IPS-15b (cell line): ENCODE measurements at regions not wholly inside any gene's neighbourhood (a gene's known extent, or its start where the extent isn't known, plus 50 kb on each side); places are given as distances from the start of the nearest gene placed in this dataset.

Experiments used
- H3K27me3 ChIP-seq: one replicate; pipeline ENCODE4 v1.6.1; 2013; ENCODE audit warnings: low read length; ENCODE audit not compliant: control insufficient read depth, insufficient read depth
- H3K36me3 ChIP-seq: one replicate; pipeline ENCODE4 v1.6.1; 2013; ENCODE audit warnings: low read length; ENCODE audit not compliant: control insufficient read depth, insufficient read depth
- H3K4me1 ChIP-seq: one replicate; pipeline ENCODE4 v1.6.1; 2013; ENCODE audit warnings: mild to moderate bottlenecking, low read length; ENCODE audit not compliant: control insufficient read depth, insufficient read depth
- H3K4me3 ChIP-seq: one replicate; pipeline ENCODE4 v1.5.1; 2013; ENCODE audit warnings: low read depth, low read length
- H3K9ac ChIP-seq: one replicate; pipeline ENCODE4 v1.6.1; 2013; ENCODE audit warnings: low read depth, mild to moderate bottlenecking, low read length
- H3K9me3 ChIP-seq: one replicate; pipeline ENCODE4 v1.6.1; 2013; ENCODE audit warnings: mild to moderate bottlenecking, low read length; ENCODE audit not compliant: control insufficient read depth, insufficient read depth

DNA sequence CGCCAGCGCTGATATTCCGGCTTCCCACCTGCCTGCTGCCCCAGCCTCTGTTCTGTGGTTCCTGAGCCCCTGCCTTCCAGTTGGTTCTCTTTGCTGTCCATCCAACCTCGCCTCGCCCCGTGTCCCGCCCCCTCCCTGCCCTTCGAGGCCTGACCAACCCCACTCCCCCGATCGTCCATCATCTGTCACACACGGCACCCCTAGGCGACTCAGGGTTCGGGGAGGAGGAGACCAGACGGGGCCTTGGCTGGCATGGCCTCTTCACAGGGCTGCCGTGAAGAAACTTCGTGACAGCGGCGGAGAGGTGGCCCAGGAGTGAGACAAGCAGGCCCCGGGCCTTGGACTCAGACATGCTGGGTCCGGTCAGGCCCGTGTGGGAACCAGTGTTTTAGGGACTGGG lies 226.1 kb downstream of the QKI start:
- no peaks in the 10 kb centered on the region for H3K9me3 ChIP-seq
- no peaks in the 10 kb centered on the region for H3K36me3 ChIP-seq
- peaks cover 3% of the 10 kb centered on the region for H3K4me1 ChIP-seq
- no peak overlapping the region for H3K9ac ChIP-seq
- H3K4me3 ChIP-seq: no peak overlapping the region
- no peaks in the 10 kb centered on the region for H3K27me3 ChIP-seq

- Histone ChIP-seq H3K4me3 (no peak overlapping the region), H3K27me3 (no peaks in the 10 kb centered on the region), H3K9ac (no peak overlapping the region), H3K4me1 (peaks cover 6% of the 10 kb centered on the region), H3K36me3 (no peaks in the 10 kb centered on the region), H3K9me3 (no peaks in the 10 kb centered on the region)
These were observed 223.0 kb downstream of the QKI start for GRCh38 chr6:163637524-163637923.

DNA sequence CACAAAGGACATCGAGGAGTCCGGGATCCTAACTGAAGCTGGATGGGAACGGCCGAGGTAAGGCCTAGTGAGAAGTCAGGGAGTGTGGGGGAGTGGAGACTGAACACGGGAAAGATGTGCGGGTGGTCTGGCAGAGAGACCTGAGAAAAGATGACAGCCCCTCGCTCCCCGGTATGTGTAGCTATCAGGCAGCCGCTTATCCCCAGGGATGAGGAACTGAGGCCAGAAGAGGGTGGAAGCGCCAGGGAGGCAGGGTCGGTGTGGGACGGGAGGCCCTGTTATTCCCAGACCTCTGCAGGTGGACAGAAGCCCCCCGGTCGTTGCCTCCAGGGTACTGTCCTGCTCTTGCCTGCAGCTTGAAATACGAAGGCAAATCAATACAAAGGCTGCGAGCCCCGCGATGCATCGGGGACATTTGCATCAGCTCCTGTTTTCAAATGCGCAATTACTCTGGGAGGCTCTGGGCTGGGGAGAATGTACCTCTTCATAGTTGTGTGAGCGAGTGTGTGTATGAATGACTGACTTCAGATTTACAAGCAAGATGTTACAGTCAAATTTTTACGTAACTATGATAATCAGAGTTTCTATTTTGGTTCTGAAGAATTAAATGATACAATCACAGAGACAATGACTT lies 221.3 kb downstream of the QKI start:
- Histone ChIP-seq H3K9me3 (no peaks in the 10 kb centered on the region), H3K9ac (no peak overlapping the region), H3K27me3 (no peaks in the 10 kb centered on the region), H3K36me3 (no peaks in the 10 kb centered on the region), H3K4me1 (peaks cover 6% of the 10 kb centered on the region), H3K4me3 (no peak overlapping the region)

GRCh38 chr6:163635315-163635714 lies 220.8 kb downstream of the QKI start:
- H3K9ac ChIP-seq: no peak overlapping the region
- H3K4me3 ChIP-seq: no peak overlapping the region
- H3K36me3 ChIP-seq: no peaks in the 10 kb centered on the region
- no peaks in the 10 kb centered on the region for H3K9me3 ChIP-seq
- peaks cover 6% of the 10 kb centered on the region for H3K4me1 ChIP-seq
- no peaks in the 10 kb centered on the region for H3K27me3 ChIP-seq

- Histone ChIP-seq H3K4me1 (peaks cover 6% of the 10 kb centered on the region), H3K9me3 (no peaks in the 10 kb centered on the region), H3K27me3 (no peaks in the 10 kb centered on the region), H3K4me3 (no peak overlapping the region), H3K9ac (no peak overlapping the region), H3K36me3 (no peaks in the 10 kb centered on the region)
These were observed 220.0 kb downstream of the QKI start for GRCh38 chr6:163634211-163635171.

GRCh38 chr6:163630991-163631390 lies 216.5 kb downstream of the QKI start:
- no peaks in the 10 kb centered on the region for H3K9me3 ChIP-seq
- H3K36me3 ChIP-seq: no peaks in the 10 kb centered on the region
- H3K4me1 ChIP-seq: peaks cover 2% of the 10 kb centered on the region
- no peaks in the 10 kb centered on the region for H3K27me3 ChIP-seq
- H3K9ac ChIP-seq: no peak overlapping the region
- H3K4me3 ChIP-seq: no peak overlapping the region

DNA sequence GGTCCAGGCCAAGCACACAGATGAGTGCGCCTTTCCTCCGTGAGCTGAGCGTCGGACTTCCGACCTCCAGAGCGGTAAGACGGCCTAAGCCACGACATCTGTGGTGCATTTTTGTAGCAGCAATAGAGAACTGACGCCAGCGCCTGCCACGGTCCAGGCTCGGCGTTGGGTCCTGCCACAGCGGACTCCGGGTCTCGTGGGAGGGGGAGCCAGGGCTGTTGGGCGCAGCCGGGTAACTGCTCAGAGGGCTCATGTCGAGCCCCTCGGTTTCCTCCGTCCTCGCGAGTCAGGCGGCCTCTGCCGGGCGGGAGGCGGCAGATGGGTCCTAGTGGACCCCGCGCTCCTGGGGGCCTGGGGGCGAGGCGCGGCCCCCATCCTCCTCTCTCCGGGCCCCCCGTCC lies 216.1 kb downstream of the QKI start:
- Histone ChIP-seq H3K9ac (no peak overlapping the region), H3K4me3 (no peak overlapping the region), H3K4me1 (peaks cover 2% of the 10 kb centered on the region), H3K9me3 (no peaks in the 10 kb centered on the region), H3K36me3 (no peaks in the 10 kb centered on the region), H3K27me3 (no peaks in the 10 kb centered on the region)

- no peak overlapping the region for H3K4me3 ChIP-seq
- no peaks in the 10 kb centered on the region for H3K4me1 ChIP-seq
- H3K9me3 ChIP-seq: no peaks in the 10 kb centered on the region
- no peaks in the 10 kb centered on the region for H3K36me3 ChIP-seq
- no peaks in the 10 kb centered on the region for H3K27me3 ChIP-seq
- no peak overlapping the region for H3K9ac ChIP-seq
These were observed 215.6 kb downstream of the QKI start for GRCh38 chr6:163630096-163630495.
